HFFc6 (cell line): ENCODE measurements at regions not wholly inside any gene's neighbourhood (a gene's known extent, or its start where the extent isn't known, plus 50 kb on each side); places are given as distances from the start of the nearest gene placed in this dataset.

Experiments used
- DNase-seq: peaks from one replicate; pipeline ENCODE4 v3.0.0-alpha.2; 2018
- H3K27ac Mint-ChIP-seq: 2 replicates; pipeline ENCODE4 v1.8.0; 2020; ENCODE audit warnings: mild to moderate bottlenecking, mixed read lengths
- H3K27me3 Mint-ChIP-seq: 2 replicates; pipeline ENCODE4 v1.8.0; 2021; ENCODE audit warnings: mild to moderate bottlenecking, moderate library complexity, mixed read lengths; ENCODE audit not compliant: insufficient read depth
- H3K36me3 Mint-ChIP-seq: 2 replicates; pipeline ENCODE4 v1.8.0; 2021; ENCODE audit warnings: low read depth, mixed read lengths
- H3K4me1 Mint-ChIP-seq: 2 replicates; pipeline ENCODE4 v1.8.0; 2020; ENCODE audit warnings: low read depth, mixed read lengths
- H3K4me3 Mint-ChIP-seq: 2 replicates; pipeline ENCODE4 v1.8.0; 2020; ENCODE audit warnings: mild to moderate bottlenecking, moderate library complexity, mixed read lengths
- H3K9me3 Mint-ChIP-seq: 2 replicates; pipeline ENCODE4 v1.8.0; 2020; ENCODE audit warnings: mild to moderate bottlenecking, mixed read lengths
- TF ChIP-seq, protein P1 (sequence below): fragments of 200-600 bp; sonication (generic); IDR thresholded peaks from 2 replicates; pipeline ENCODE4 v1.5.0; 2021; ENCODE audit warnings: antibody characterized with exemption, mild to moderate bottlenecking

DNA sequence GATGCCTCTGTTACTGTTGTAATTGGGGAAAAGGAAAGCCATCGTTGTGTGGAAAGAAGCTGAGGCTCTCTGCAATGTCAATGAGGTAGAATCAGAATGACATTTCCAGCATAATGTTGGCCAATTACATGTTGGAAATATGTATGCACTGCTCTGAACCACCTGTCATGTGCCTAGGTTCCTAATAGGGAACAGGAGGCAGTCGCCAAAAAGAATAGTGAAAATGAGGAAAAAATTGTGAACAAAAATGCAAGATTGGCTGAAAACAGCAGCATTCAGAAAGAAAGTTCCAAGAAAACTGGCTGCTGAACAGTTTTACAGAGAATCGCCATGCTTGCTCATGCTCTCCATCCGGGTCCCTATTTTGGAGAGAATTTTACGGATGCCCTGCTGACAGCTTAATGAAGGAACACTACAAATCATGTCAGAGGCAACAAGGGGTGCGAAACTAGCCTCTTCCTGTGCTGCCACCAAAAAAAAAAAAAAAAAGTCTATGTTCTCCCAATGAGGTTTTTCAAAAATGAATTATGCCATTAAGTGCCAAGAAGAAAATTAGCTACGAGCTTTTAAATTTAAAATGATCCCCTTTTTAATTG, 305.9 kb upstream of the ARRDC4 start:
- H3K27me3 Mint-ChIP-seq = no peaks in the 10 kb centered on the region; the same call in 1 of the 2 replicates
- no peak overlapping the region for H3K4me3 Mint-ChIP-seq
- DNase-seq = no peak
- TF ChIP-seq, protein P1, sequence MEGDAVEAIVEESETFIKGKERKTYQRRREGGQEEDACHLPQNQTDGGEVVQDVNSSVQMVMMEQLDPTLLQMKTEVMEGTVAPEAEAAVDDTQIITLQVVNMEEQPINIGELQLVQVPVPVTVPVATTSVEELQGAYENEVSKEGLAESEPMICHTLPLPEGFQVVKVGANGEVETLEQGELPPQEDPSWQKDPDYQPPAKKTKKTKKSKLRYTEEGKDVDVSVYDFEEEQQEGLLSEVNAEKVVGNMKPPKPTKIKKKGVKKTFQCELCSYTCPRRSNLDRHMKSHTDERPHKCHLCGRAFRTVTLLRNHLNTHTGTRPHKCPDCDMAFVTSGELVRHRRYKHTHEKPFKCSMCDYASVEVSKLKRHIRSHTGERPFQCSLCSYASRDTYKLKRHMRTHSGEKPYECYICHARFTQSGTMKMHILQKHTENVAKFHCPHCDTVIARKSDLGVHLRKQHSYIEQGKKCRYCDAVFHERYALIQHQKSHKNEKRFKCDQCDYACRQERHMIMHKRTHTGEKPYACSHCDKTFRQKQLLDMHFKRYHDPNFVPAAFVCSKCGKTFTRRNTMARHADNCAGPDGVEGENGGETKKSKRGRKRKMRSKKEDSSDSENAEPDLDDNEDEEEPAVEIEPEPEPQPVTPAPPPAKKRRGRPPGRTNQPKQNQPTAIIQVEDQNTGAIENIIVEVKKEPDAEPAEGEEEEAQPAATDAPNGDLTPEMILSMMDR = no peak
- H3K36me3 Mint-ChIP-seq = no peaks in the 10 kb centered on the region; the same call in 1 of the 2 replicates
- H3K27ac Mint-ChIP-seq = no peak overlapping the region
- no peaks in the 10 kb centered on the region for H3K4me1 Mint-ChIP-seq
- H3K9me3 Mint-ChIP-seq = peaks cover 39% of the 10 kb centered on the region

DNA sequence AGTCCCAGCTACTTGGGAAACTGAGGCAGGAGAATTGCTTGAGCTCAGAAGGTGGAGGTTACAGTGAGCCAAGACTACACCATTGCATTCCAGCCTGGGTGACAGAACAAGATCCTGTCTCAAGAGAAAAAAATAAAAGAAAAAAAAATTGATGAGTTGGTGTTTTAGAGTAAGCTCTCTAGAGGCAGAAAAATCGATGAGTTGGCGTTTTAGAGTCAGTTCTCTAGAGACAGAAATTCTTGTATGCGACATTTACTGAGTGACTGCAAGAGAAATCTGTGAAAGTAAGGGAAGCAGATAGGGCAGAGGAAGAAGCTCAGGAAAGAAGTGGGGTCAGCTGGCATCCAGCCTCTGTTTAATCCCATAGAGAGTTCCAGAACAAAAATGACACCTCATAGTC, 298.7 kb upstream of the ARRDC4 start:
- DNase-seq = no peak
- Mint-ChIP-seq H3K9me3 (peaks cover 64% of the 10 kb centered on the region), H3K27ac (no peak overlapping the region), H3K4me3 (no peak overlapping the region), H3K36me3 (no peaks in the 10 kb centered on the region), H3K27me3 (peaks cover 1% of the 10 kb centered on the region; the same call in 1 of the 2 replicates), H3K4me1 (no peaks in the 10 kb centered on the region)
- TF ChIP-seq, protein P1 = no peak

- H3K4me1 Mint-ChIP-seq = no peaks in the 10 kb centered on the region
- H3K4me3 Mint-ChIP-seq = no peak overlapping the region
- H3K9me3 Mint-ChIP-seq = peaks cover 55% of the 10 kb centered on the region
- no peaks in the 10 kb centered on the region for H3K36me3 Mint-ChIP-seq
- H3K27ac Mint-ChIP-seq = no peak overlapping the region
- no peak for DNase-seq
- TF ChIP-seq, protein P1 = no peak
- no peaks in the 10 kb centered on the region; the same call in 1 of the 2 replicates for H3K27me3 Mint-ChIP-seq
Measured at GRCh38 chr15:97672586-97672985, 287.9 kb upstream of the ARRDC4 start.

GRCh38 chr15:97678656-97679055, 281.8 kb upstream of the ARRDC4 start:
- Mint-ChIP-seq H3K4me1 (no peaks in the 10 kb centered on the region), H3K9me3 (peaks cover 53% of the 10 kb centered on the region), H3K27me3 (no peaks in the 10 kb centered on the region), H3K4me3 (no peak overlapping the region), H3K36me3 (no peaks in the 10 kb centered on the region), H3K27ac (no peak overlapping the region)
- TF ChIP-seq, protein P1 = no peak
- no peak for DNase-seq

DNA sequence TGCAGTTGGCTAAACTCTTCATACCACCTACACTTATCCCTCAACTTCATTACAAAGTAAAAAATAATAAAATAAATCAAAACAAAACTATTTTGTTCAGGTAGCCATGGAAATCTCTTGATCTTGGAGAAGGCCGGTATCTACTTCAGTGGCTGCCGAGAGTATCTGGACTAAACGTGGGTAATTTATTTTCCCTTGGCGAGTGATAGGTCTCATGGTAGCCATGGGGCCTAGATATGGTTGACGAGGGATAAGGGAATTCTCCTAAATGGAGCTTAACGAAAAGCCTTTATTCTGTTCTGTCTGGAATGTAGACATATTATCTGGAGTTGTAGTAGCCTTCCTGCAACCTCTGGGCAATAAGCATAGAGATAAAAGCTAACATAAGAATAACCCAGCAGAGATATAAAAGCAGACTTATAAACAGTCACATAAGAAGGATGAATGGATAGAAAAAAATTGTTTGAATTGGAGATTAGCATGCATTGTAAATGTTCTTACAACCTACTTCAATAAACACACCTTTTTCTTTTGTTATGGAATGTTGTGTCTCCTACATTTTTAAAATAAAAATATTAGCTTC, 281.3 kb upstream of the ARRDC4 start:
- TF ChIP-seq, protein P1 = no peak
- Mint-ChIP-seq H3K27ac (no peak overlapping the region), H3K4me1 (no peaks in the 10 kb centered on the region), H3K27me3 (no peaks in the 10 kb centered on the region), H3K9me3 (peaks cover 48% of the 10 kb centered on the region), H3K4me3 (no peak overlapping the region), H3K36me3 (no peaks in the 10 kb centered on the region)
- DNase-seq = no peak
